WTC11 (cell line): ENCODE measurements at regions not wholly inside any gene's neighbourhood (a gene's known extent, or its start where the extent isn't known, plus 50 kb on each side); places are given as distances from the start of the nearest gene placed in this dataset.

Experiments used
- ATAC-seq: fragments of 200-7000 bp; cut with Tn5 transposase; 2 replicates; pipeline ENCODE4 v1.10.0; 2021; ENCODE audit warnings: mild to moderate bottlenecking, moderate library complexity
- CTCF ChIA-PET: fragments of 300-600 bp; sonication (Branson Sonifier 250); formaldehyde crosslinking; loops from one replicate; lab custom pipeline; 2021; ENCODE audit warnings: antibody characterized with exemption; lab: Charles Lee
- POLR2A ChIA-PET: fragments of 350-600 bp; sonication (Branson Sonifier 250); formaldehyde crosslinking; loops from one replicate; lab custom pipeline; 2021; ENCODE audit warnings: antibody characterized with exemption; lab: Charles Lee
- DNase-seq: peaks from one replicate; pipeline ENCODE4 v3.0.0; 2021; ENCODE audit warnings: low spot score
- H3K27ac Mint-ChIP-seq: 2 replicates; pipeline ENCODE4 v1.8.0; 2021; ENCODE audit warnings: mixed read lengths
- H3K27me3 Mint-ChIP-seq: 2 replicates; pipeline ENCODE4 v1.8.0; 2021; ENCODE audit warnings: low read depth, mild to moderate bottlenecking, moderate library complexity, mixed read lengths
- H3K36me3 Mint-ChIP-seq: 2 replicates; pipeline ENCODE4 v1.8.0; 2021; ENCODE audit warnings: mixed read lengths
- H3K4me1 Mint-ChIP-seq: 2 replicates; pipeline ENCODE4 v1.8.0; 2022; ENCODE audit warnings: mixed read lengths
- H3K4me3 Mint-ChIP-seq: 2 replicates; pipeline ENCODE4 v1.8.0; 2021; ENCODE audit warnings: mild to moderate bottlenecking, moderate library complexity, mixed read lengths
- H3K9me3 Mint-ChIP-seq: 2 replicates; pipeline ENCODE4 v1.8.0; 2021; ENCODE audit warnings: mixed read lengths
- E2F5 ChIP-seq: sonication (generic); formaldehyde crosslinking; IDR thresholded peaks from 2 replicates; pipeline ENCODE4 v1.8.1; 2022; ENCODE audit warnings: mild to moderate bottlenecking, moderate library complexity, missing genetic modification reagents
- ERG ChIP-seq: fragments of 250-450 bp; sonication (Bioruptor Pico); IDR thresholded peaks from 2 replicates; pipeline ENCODE4 v1.8.0; 2021; ENCODE audit warnings: mild to moderate bottlenecking
- FOXK1 ChIP-seq: sonication (generic); formaldehyde crosslinking; IDR thresholded peaks from 2 replicates; pipeline ENCODE4 v1.8.0; 2022; ENCODE audit warnings: mild to moderate bottlenecking, moderate library complexity, missing genetic modification reagents
- FOXP1 ChIP-seq: sonication (generic); formaldehyde crosslinking; IDR thresholded peaks from 2 replicates; pipeline ENCODE4 v1.8.0; 2022; ENCODE audit warnings: missing genetic modification reagents, mild to moderate bottlenecking, moderate library complexity, borderline replicate concordance
- GTF2I ChIP-seq: fragments of 250-450 bp; sonication (Bioruptor Pico); conservative IDR thresholded peaks from 2 replicates; pipeline ENCODE4 v1.4.0; 2021; ENCODE audit warnings: mild to moderate bottlenecking
- HMGXB4 ChIP-seq: sonication (generic); formaldehyde crosslinking; IDR thresholded peaks from 2 replicates; pipeline ENCODE4 v1.8.1; 2023; ENCODE audit warnings: mild to moderate bottlenecking, moderate library complexity, missing genetic modification reagents
- IRF2 ChIP-seq: sonication (generic); formaldehyde crosslinking; IDR thresholded peaks from 2 replicates; pipeline ENCODE4 v1.8.0; 2022; ENCODE audit warnings: low read depth, missing genetic modification reagents, borderline replicate concordance
- JAZF1 ChIP-seq: fragments of 250-450 bp; sonication (Bioruptor Pico); IDR thresholded peaks from 2 replicates; pipeline ENCODE4 v1.9.0; 2021; ENCODE audit warnings: moderate library complexity, mild to moderate bottlenecking, inconsistent platforms
- KAT7 ChIP-seq: sonication (generic); formaldehyde crosslinking; IDR thresholded peaks from 2 replicates; pipeline ENCODE4 v1.8.1; 2023; ENCODE audit warnings: missing genetic modification reagents, mild to moderate bottlenecking, borderline replicate concordance
- PRRX2 ChIP-seq: fragments of 250-450 bp; sonication (Bioruptor Pico); IDR thresholded peaks from 2 replicates; pipeline ENCODE4 v1.8.0; 2021; ENCODE audit warnings: mild to moderate bottlenecking
- STAT6 ChIP-seq: sonication (generic); formaldehyde crosslinking; conservative IDR thresholded peaks from 2 replicates; pipeline ENCODE4 v1.8.1; 2023; ENCODE audit warnings: mild to moderate bottlenecking, low read depth, missing genetic modification reagents, moderate library complexity
- USF1 ChIP-seq: sonication (generic); formaldehyde crosslinking; IDR thresholded peaks from 2 replicates; pipeline ENCODE4 v1.8.0; 2022; ENCODE audit warnings: mild to moderate bottlenecking, missing genetic modification reagents
- USF2 ChIP-seq: sonication (generic); formaldehyde crosslinking; IDR thresholded peaks from 2 replicates; pipeline ENCODE4 v1.8.1; 2023; ENCODE audit warnings: mild to moderate bottlenecking, missing genetic modification reagents, moderate library complexity
- ZNF232 ChIP-seq: sonication (generic); formaldehyde crosslinking; IDR thresholded peaks from 2 replicates; pipeline ENCODE4 v1.8.0; 2022; ENCODE audit warnings: mild to moderate bottlenecking, missing genetic modification reagents
- ZNF263 ChIP-seq: sonication (generic); formaldehyde crosslinking; IDR thresholded peaks from 2 replicates; pipeline ENCODE4 v1.8.1; 2022; ENCODE audit warnings: low read depth, mild to moderate bottlenecking, moderate library complexity, missing genetic modification reagents
- ZNF281 ChIP-seq: sonication (generic); formaldehyde crosslinking; IDR thresholded peaks from 2 replicates; pipeline ENCODE4 v1.8.0; 2023; ENCODE audit warnings: mild to moderate bottlenecking, missing genetic modification reagents
- ZNF416 ChIP-seq: fragments of 250-450 bp; sonication (Bioruptor Pico); IDR thresholded peaks from 2 replicates; pipeline ENCODE4 v1.9.0; 2021; ENCODE audit warnings: mild to moderate bottlenecking, inconsistent platforms
- ZNF671 ChIP-seq: fragments of 250-450 bp; sonication (Bioruptor Pico); IDR thresholded peaks from 2 replicates; pipeline ENCODE4 v1.8.0; 2021; ENCODE audit warnings: mild to moderate bottlenecking

GRCh38 chr14:42731480-42731879, 1124.8 kb downstream of the LRFN5 start (continued):
- TF ChIP-seq ZNF281 (CRISPR knock-in tag) (no peak), ZNF671 (CRISPR knock-in tag) (no peak), STAT6 (CRISPR knock-in tag) (no peak), ZNF232 (no peak), KAT7 (CRISPR knock-in tag) (no peak)

GRCh38 chr14:42729681-42730080, 1123.0 kb downstream of the LRFN5 start:
- H3K9me3 Mint-ChIP-seq: peaks cover 15% of the 10 kb centered on the region

GRCh38 chr14:42719391-42719790, 1112.7 kb downstream of the LRFN5 start:
- H3K36me3 Mint-ChIP-seq: no peaks in the 10 kb centered on the region
- H3K4me1 Mint-ChIP-seq: no peaks in the 10 kb centered on the region
- no peak for TF ChIP-seq JAZF1 (CRISPR knock-in tag)
- TF ChIP-seq FOXP1: no peak
- TF ChIP-seq IRF2 (CRISPR knock-in tag): no peak
- TF ChIP-seq USF1 (CRISPR knock-in tag): no peak
- no peak for TF ChIP-seq ZNF416 (CRISPR knock-in tag)
- ChIA-PET POLR2A (no interaction called here), CTCF (no interaction called here)
- no peak for ATAC-seq
- DNase-seq: no peak
- H3K27me3 Mint-ChIP-seq: no peaks in the 10 kb centered on the region
- no peak overlapping the region for H3K27ac Mint-ChIP-seq
- H3K4me3 Mint-ChIP-seq: no peak overlapping the region
- H3K9me3 Mint-ChIP-seq: no peaks in the 10 kb centered on the region

More at GRCh38 chr14:42729681-42730080, 1123.0 kb downstream of the LRFN5 start:
- no peak for TF ChIP-seq HMGXB4 (CRISPR knock-in tag)
- no peak for TF ChIP-seq FOXK1 (CRISPR knock-in tag)
- TF ChIP-seq ZNF671 (CRISPR knock-in tag): no peak
- TF ChIP-seq GTF2I (CRISPR knock-in tag): no peak
- Mint-ChIP-seq H3K36me3 (no peaks in the 10 kb centered on the region), H3K4me3 (no peak overlapping the region), H3K27ac (no peak overlapping the region), H3K27me3 (no peaks in the 10 kb centered on the region), H3K4me1 (no peaks in the 10 kb centered on the region)
- ATAC-seq (no peak), DNase-seq (no peak)
- ChIA-PET CTCF (no interaction called here), POLR2A (no interaction called here)

- no peaks in the 10 kb centered on the region for H3K4me1 Mint-ChIP-seq
- ChIA-PET CTCF (no interaction called here), POLR2A (no interaction called here)
- DNase-seq (no peak), ATAC-seq (no peak)
- no peaks in the 10 kb centered on the region for H3K27me3 Mint-ChIP-seq
- H3K36me3 Mint-ChIP-seq: no peaks in the 10 kb centered on the region
- no peak overlapping the region for H3K27ac Mint-ChIP-seq
- no peaks in the 10 kb centered on the region; the same call in 1 of the 2 replicates for H3K9me3 Mint-ChIP-seq
- no peak overlapping the region for H3K4me3 Mint-ChIP-seq
- TF ChIP-seq KAT7 (CRISPR knock-in tag): no peak
- TF ChIP-seq ERG (CRISPR knock-in tag): no peak
- no peak for TF ChIP-seq USF2 (CRISPR knock-in tag)
- no peak for TF ChIP-seq PRRX2
- TF ChIP-seq E2F5 (CRISPR knock-in tag): no peak
- no peak for TF ChIP-seq ZNF263 (CRISPR knock-in tag)
These were observed 1108.6 kb downstream of the LRFN5 start for GRCh38 chr14:42715316-42715715.
